HepG2 (cell line): ENCODE measurements at regions not wholly inside any gene's neighbourhood (a gene's known extent, or its start where the extent isn't known, plus 50 kb on each side); places are given as distances from the start of the nearest gene placed in this dataset.
A peak's percentile ranks its signal among the peaks of the same experiment; 100 is the strongest.

Experiments
- ATF1 ChIP-seq: IDR thresholded peaks from 2 replicates; pipeline ENCODE4 v1.6.1; 2016; ENCODE audit warnings: mild to moderate bottlenecking, control low read depth
- BHLHE40 ChIP-seq: IDR thresholded peaks from 2 replicates; pipeline ENCODE4 v1.6.1; 2011; ENCODE audit warnings: low read length, improper control_type of control experiment
- CC2D1A ChIP-seq: sonication (generic); formaldehyde crosslinking; IDR thresholded peaks from 2 replicates; pipeline ENCODE4 v1.8.1; 2023; ENCODE audit warnings: mild to moderate bottlenecking, missing genetic modification reagents
- HDAC1 ChIP-seq: sonication (generic); formaldehyde crosslinking; IDR thresholded peaks from 2 replicates; pipeline ENCODE4 v1.5.1; 2020; ENCODE audit warnings: mild to moderate bottlenecking, missing genetic modification reagents
- HMGA1 ChIP-seq: sonication (generic); formaldehyde crosslinking; conservative IDR thresholded peaks from 2 replicates; pipeline ENCODE4 v1.4.0; 2020; ENCODE audit warnings: missing genetic modification reagents
- HOXA5 ChIP-seq: sonication (generic); formaldehyde crosslinking; IDR thresholded peaks from 2 replicates; pipeline ENCODE4 v1.4.0; 2020; ENCODE audit warnings: missing genetic modification reagents
- PHF20 ChIP-seq: sonication (generic); formaldehyde crosslinking; IDR thresholded peaks from 2 replicates; pipeline ENCODE4 v1.5.0; 2020; ENCODE audit warnings: mild to moderate bottlenecking, missing genetic modification reagents
- SALL2 ChIP-seq: sonication (generic); formaldehyde crosslinking; IDR thresholded peaks from 2 replicates; pipeline ENCODE4 v1.8.1; 2023; ENCODE audit warnings: mild to moderate bottlenecking, missing genetic modification reagents, inconsistent platforms
- UBTF ChIP-seq: sonication (generic); formaldehyde crosslinking; IDR thresholded peaks from 2 replicates; pipeline ENCODE4 v1.4.0; 2020; ENCODE audit warnings: mild to moderate bottlenecking, missing genetic modification reagents
- ZFP1 ChIP-seq: IDR thresholded peaks from 2 replicates; pipeline ENCODE4 v1.6.1; 2016
- ZMYM2 ChIP-seq: sonication (generic); formaldehyde crosslinking; IDR thresholded peaks from 2 replicates; pipeline ENCODE4 v1.8.0; 2022; ENCODE audit warnings: mild to moderate bottlenecking, missing genetic modification reagents
- ZNF10 ChIP-seq: sonication (generic); formaldehyde crosslinking; IDR thresholded peaks from 2 replicates; pipeline ENCODE4 v1.4.0; 2020; ENCODE audit warnings: mild to moderate bottlenecking, low read depth, missing genetic modification reagents, borderline replicate concordance
- ZNF143 ChIP-seq: sonication (generic); formaldehyde crosslinking; IDR thresholded peaks from 2 replicates; pipeline ENCODE4 v1.4.0; 2020; ENCODE audit warnings: missing genetic modification reagents
- ZNF260 ChIP-seq: sonication (generic); formaldehyde crosslinking; IDR thresholded peaks from 2 replicates; pipeline ENCODE4 v1.4.0; 2020; ENCODE audit warnings: missing genetic modification reagents, low read depth, mild to moderate bottlenecking, borderline replicate concordance
- ZNF275 ChIP-seq: sonication (generic); formaldehyde crosslinking; IDR thresholded peaks from 2 replicates; pipeline ENCODE4 v1.8.0; 2022; ENCODE audit warnings: missing genetic modification reagents, mild to moderate bottlenecking, inconsistent platforms, borderline replicate concordance
- ZNF333 ChIP-seq: sonication (generic); formaldehyde crosslinking; IDR thresholded peaks from 2 replicates; pipeline ENCODE4 v1.4.0; 2020; ENCODE audit warnings: mild to moderate bottlenecking, missing genetic modification reagents, borderline replicate concordance
- ZNF674 ChIP-seq: sonication (generic); formaldehyde crosslinking; IDR thresholded peaks from 2 replicates; pipeline ENCODE4 v1.5.0; 2020; ENCODE audit warnings: low read depth, mild to moderate bottlenecking, missing genetic modification reagents
- ZNF740 ChIP-seq: sonication (generic); formaldehyde crosslinking; IDR thresholded peaks from 2 replicates; pipeline ENCODE4 v1.4.0; 2020; ENCODE audit warnings: missing genetic modification reagents
- ZNF776 ChIP-seq: sonication (generic); formaldehyde crosslinking; IDR thresholded peaks from 2 replicates; pipeline ENCODE4 v1.4.0; 2020; ENCODE audit warnings: mild to moderate bottlenecking, missing genetic modification reagents
- ZSCAN22 ChIP-seq: sonication (generic); formaldehyde crosslinking; IDR thresholded peaks from 2 replicates; pipeline ENCODE4 v1.4.0; 2020; ENCODE audit warnings: mild to moderate bottlenecking, missing genetic modification reagents
- TF ChIP-seq, protein P1 (sequence below): sonication (generic); formaldehyde crosslinking; IDR thresholded peaks from 2 replicates; pipeline ENCODE4 v1.4.0; 2020; ENCODE audit warnings: mild to moderate bottlenecking, missing genetic modification reagents
- TF ChIP-seq, protein P2 (sequence below): sonication (generic); formaldehyde crosslinking; IDR thresholded peaks from 2 replicates; pipeline ENCODE4 v1.9.0; 2022; ENCODE audit warnings: missing genetic modification reagents, mild to moderate bottlenecking, borderline replicate concordance
- TF ChIP-seq, protein P3 (sequence below): sonication (generic); formaldehyde crosslinking; conservative IDR thresholded peaks from 2 replicates; pipeline ENCODE4 v1.8.0; 2022; ENCODE audit warnings: mild to moderate bottlenecking, moderate library complexity, missing genetic modification reagents

- no peak for TF ChIP-seq UBTF (CRISPR knock-in tag)
- peak; percentile 94 for TF ChIP-seq ZFP1 (CRISPR knock-in tag)
- TF ChIP-seq, protein P1, sequence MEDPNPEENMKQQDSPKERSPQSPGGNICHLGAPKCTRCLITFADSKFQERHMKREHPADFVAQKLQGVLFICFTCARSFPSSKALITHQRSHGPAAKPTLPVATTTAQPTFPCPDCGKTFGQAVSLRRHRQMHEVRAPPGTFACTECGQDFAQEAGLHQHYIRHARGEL (CRISPR knock-in tag), result no peak
- TF ChIP-seq ZNF740 (CRISPR knock-in tag), result no peak
- no peak for TF ChIP-seq PHF20 (CRISPR knock-in tag)
- TF ChIP-seq HMGA1 (CRISPR knock-in tag), result no peak
- 0 out of 2 replicates have a peak, but pooled peaks have one; percentile 30 for TF ChIP-seq ZNF143 (CRISPR knock-in tag)
- no peak for TF ChIP-seq CC2D1A (CRISPR knock-in tag)
- TF ChIP-seq ZNF260 (CRISPR knock-in tag), result no peak
- 0 out of 2 replicates have a peak, but pooled peaks have one; percentile 81 for TF ChIP-seq ZMYM2 (CRISPR knock-in tag)
- TF ChIP-seq ZNF776, result no peak
- TF ChIP-seq BHLHE40, result peak; percentile 86
- TF ChIP-seq, protein P2, sequence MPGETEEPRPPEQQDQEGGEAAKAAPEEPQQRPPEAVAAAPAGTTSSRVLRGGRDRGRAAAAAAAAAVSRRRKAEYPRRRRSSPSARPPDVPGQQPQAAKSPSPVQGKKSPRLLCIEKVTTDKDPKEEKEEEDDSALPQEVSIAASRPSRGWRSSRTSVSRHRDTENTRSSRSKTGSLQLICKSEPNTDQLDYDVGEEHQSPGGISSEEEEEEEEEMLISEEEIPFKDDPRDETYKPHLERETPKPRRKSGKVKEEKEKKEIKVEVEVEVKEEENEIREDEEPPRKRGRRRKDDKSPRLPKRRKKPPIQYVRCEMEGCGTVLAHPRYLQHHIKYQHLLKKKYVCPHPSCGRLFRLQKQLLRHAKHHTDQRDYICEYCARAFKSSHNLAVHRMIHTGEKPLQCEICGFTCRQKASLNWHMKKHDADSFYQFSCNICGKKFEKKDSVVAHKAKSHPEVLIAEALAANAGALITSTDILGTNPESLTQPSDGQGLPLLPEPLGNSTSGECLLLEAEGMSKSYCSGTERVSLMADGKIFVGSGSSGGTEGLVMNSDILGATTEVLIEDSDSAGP, result no peak
- TF ChIP-seq ZSCAN22, result no peak
- no peak for TF ChIP-seq ZNF674 (CRISPR knock-in tag)
- peak; percentile 52; the same call in 1 of the 2 replicates for TF ChIP-seq ZNF275 (CRISPR knock-in tag)
- TF ChIP-seq ATF1, result peak; percentile 87
- TF ChIP-seq HOXA5 (CRISPR knock-in tag), result peak; percentile 77
- TF ChIP-seq SALL2 (CRISPR knock-in tag), result 0 out of 2 replicates have a peak, but pooled peaks have one; percentile 58
- peak; percentile 92 for TF ChIP-seq HDAC1 (CRISPR knock-in tag)
- TF ChIP-seq ZNF10, result no peak
- no peak for TF ChIP-seq ZNF333 (CRISPR knock-in tag)
- TF ChIP-seq, protein P3, sequence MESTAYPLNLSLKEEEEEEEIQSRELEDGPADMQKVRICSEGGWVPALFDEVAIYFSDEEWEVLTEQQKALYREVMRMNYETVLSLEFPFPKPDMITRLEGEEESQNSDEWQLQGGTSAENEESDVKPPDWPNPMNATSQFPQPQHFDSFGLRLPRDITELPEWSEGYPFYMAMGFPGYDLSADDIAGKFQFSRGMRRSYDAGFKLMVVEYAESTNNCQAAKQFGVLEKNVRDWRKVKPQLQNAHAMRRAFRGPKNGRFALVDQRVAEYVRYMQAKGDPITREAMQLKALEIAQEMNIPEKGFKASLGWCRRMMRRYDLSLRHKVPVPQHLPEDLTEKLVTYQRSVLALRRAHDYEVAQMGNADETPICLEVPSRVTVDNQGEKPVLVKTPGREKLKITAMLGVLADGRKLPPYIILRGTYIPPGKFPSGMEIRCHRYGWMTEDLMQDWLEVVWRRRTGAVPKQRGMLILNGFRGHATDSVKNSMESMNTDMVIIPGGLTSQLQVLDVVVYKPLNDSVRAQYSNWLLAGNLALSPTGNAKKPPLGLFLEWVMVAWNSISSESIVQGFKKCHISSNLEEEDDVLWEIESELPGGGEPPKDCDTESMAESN (CRISPR knock-in tag), result peak; percentile 80
Measured at GRCh38 chr16:80265624-80266306, 275.0 kb upstream of the DYNLRB2 start (continued).
